OCI-LY7 (cell line): ENCODE measurements at regions not wholly inside any gene's neighbourhood (a gene's known extent, or its start where the extent isn't known, plus 50 kb on each side); places are given as distances from the start of the nearest gene placed in this dataset.

Experiments
- BruUV-seq: library from RNA; stranded (reverse); fragments of 400-500 nt; replicated peaks from 2 replicates; lab custom pipeline; 2021; lab: Mats Ljungman, UMichigan
- CTCF ChIA-PET: fragments of 300-600 bp; sonication (Branson Sonifier 250); formaldehyde crosslinking; loops from one replicate; lab custom pipeline; 2022; ENCODE audit warnings: antibody characterized with exemption; ENCODE audit not compliant: unreplicated experiment; lab: Charles Lee
- POLR2A ChIA-PET: fragments of 300-600 bp; sonication (Branson Sonifier 250); formaldehyde crosslinking; loops from one replicate; lab custom pipeline; 2022; ENCODE audit warnings: antibody characterized with exemption; lab: Charles Lee
- DNase-seq: peaks from one replicate; pipeline ENCODE4 v3.0.0-alpha.2; 2015; ENCODE audit warnings: low spot score
- H2AFZ ChIP-seq: fragments of 200-600 bp; sonication (generic), shearing (Covaris generic); 2 replicates; pipeline ENCODE4 v1.6.1; 2014; ENCODE audit warnings: mild to moderate bottlenecking, antibody characterized with exemption, low read length, moderate library complexity
- H3K27ac ChIP-seq: fragments of 200-600 bp; sonication (generic); 2 replicates; pipeline ENCODE4 v1.5.1; 2014; ENCODE audit warnings: mixed run types, low read depth, mild to moderate bottlenecking, moderate library complexity, low read length, inconsistent platforms; ENCODE audit not compliant: poor library complexity, severe bottlenecking
- H3K36me3 ChIP-seq: fragments of 200-600 bp; sonication (generic); 2 replicates; pipeline ENCODE4 v1.6.1; 2014; ENCODE audit warnings: mild to moderate bottlenecking, antibody characterized with exemption, low read length, moderate library complexity, mixed read lengths; ENCODE audit not compliant: insufficient read depth
- H3K4me1 ChIP-seq: fragments of 200-600 bp; sonication (generic); 2 replicates; pipeline ENCODE4 v1.5.1; 2014; ENCODE audit warnings: mild to moderate bottlenecking, low read length; ENCODE audit not compliant: insufficient read depth, poor library complexity, severe bottlenecking
- H3K4me2 ChIP-seq: fragments of 200-600 bp; sonication (generic); 2 replicates; pipeline ENCODE4 v1.6.1; 2014; ENCODE audit warnings: mild to moderate bottlenecking, low read length
- H3K4me3 ChIP-seq: fragments of 200-600 bp; sonication (generic); 2 replicates; pipeline ENCODE4 v1.5.1; 2014; ENCODE audit warnings: mild to moderate bottlenecking, low read depth, low read length; ENCODE audit not compliant: poor library complexity, severe bottlenecking
- H3K79me2 ChIP-seq: fragments of 200-600 bp; sonication (generic); 2 replicates; pipeline ENCODE4 v1.6.1; 2016; ENCODE audit warnings: low read depth, mild to moderate bottlenecking, low read length, moderate library complexity, mixed read lengths; ENCODE audit not compliant: insufficient read depth
- H3K9me2 ChIP-seq: fragments of 200-600 bp; sonication (generic); 2 replicates; pipeline ENCODE4 v1.6.1; 2016; ENCODE audit warnings: mild to moderate bottlenecking, low read length, mixed read lengths; ENCODE audit not compliant: insufficient read depth
- H3K9me3 ChIP-seq: fragments of 200-600 bp; sonication (generic); 2 replicates; pipeline ENCODE4 v1.6.1; 2014; ENCODE audit warnings: mild to moderate bottlenecking, mixed run types, low read length, mixed read lengths
- H4K20me1 ChIP-seq: fragments of 200-600 bp; sonication (generic); 2 replicates; pipeline ENCODE4 v1.6.1; 2014; ENCODE audit warnings: mild to moderate bottlenecking, antibody characterized with exemption, low read length, moderate library complexity, mixed read lengths; ENCODE audit not compliant: insufficient read depth
- CTCF ChIP-seq: fragments of 200-600 bp; sonication (generic); conservative IDR thresholded peaks from 2 replicates; pipeline ENCODE4 v1.5.1; 2014; ENCODE audit warnings: mild to moderate bottlenecking, antibody characterized with exemption, low read length, moderate library complexity, mixed read lengths
- EZH2phosphoT487 ChIP-seq: fragments of 200-600 bp; sonication (generic); IDR thresholded peaks from 2 replicates; pipeline ENCODE4 v1.6.1; 2018; ENCODE audit warnings: low read depth, borderline replicate concordance, mild to moderate bottlenecking, mixed run types, antibody characterized with exemption, low read length, moderate library complexity, mixed read lengths
- intact Hi-C: fragments of 100-400 bp; cut with micrococcal nuclease; formaldehyde crosslinking; loops from one replicate; pipeline ENCODE4 v1.10.0; 2022; ENCODE audit not compliant: unreplicated experiment

DNA sequence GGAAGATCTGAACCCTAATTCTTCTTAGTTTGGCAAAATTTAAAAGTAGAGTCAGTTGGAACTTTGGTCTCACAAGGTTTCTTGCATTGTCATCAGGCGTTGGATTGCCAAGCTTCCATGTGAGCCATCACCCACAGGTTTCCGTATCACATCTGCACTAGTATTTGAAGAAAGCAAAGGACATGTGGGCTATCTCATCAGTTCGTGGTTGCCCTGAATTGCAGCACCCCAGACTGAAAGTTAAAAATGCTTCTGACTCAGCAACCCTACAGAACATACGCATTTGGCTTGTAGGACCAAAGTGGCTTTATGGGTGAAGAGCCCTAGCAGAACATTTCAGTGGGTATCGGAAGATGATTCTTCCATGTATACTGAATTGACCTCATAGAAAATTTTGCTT is 358.0 kb downstream of the ENC1 start:
- Histone ChIP-seq H3K9me2 (no peaks in the 10 kb centered on the region), H3K4me1 (no peaks in the 10 kb centered on the region), H2AFZ (no peak overlapping the region), H3K4me2 (no peak overlapping the region), H3K36me3 (no peaks in the 10 kb centered on the region), H4K20me1 (no peaks in the 10 kb centered on the region), H3K27ac (no peak overlapping the region), H3K4me3 (no peak overlapping the region), H3K9me3 (no peaks in the 10 kb centered on the region), H3K79me2 (no peaks in the 10 kb centered on the region)
- DNase-seq, result no peak
- ChIA-PET POLR2A (no interaction called here), CTCF (no interaction called here)
- no peak for TF ChIP-seq EZH2phosphoT487
- TF ChIP-seq CTCF, result no peak
- intact Hi-C loops, result no loop called here
- no TSS peak for BruUV-seq

DNA sequence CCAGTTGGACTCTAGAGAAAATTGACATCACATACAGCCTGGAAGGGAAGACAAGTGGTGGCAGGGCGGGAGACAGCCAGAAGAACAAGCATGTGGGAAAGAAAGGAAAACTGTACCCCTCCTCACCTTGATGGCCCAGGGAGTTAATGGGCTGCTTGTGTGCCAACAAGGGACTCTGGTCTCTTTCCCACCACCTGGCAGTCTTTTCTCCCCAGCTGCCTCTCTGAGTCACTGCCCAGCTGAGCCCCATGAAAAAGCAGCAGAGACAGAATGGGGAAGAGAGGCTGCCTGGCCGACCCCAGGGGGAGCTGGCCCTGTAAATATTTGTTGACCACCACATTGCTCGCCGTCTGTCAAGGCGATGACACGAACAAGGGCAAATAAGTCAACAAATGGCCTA is 359.4 kb downstream of the ENC1 start:
- intact Hi-C loops, result no loop called here
- Histone ChIP-seq H3K9me3 (no peaks in the 10 kb centered on the region), H3K36me3 (no peaks in the 10 kb centered on the region), H3K79me2 (no peaks in the 10 kb centered on the region), H3K4me2 (no peak overlapping the region), H4K20me1 (no peaks in the 10 kb centered on the region), H3K4me1 (no peaks in the 10 kb centered on the region), H3K4me3 (no peak overlapping the region), H3K27ac (no peak overlapping the region), H3K9me2 (no peaks in the 10 kb centered on the region), H2AFZ (no peak overlapping the region)
- no TSS peak for BruUV-seq
- ChIA-PET POLR2A (interaction anchor here (0.8 kb wide), 1 partner anchor 8 kb away, joined by 3 read pairs; no protein-coding TSS in a partner anchor), CTCF (no interaction called here)
- TF ChIP-seq CTCF, result no peak
- TF ChIP-seq EZH2phosphoT487, result no peak
- no peak for DNase-seq

DNA sequence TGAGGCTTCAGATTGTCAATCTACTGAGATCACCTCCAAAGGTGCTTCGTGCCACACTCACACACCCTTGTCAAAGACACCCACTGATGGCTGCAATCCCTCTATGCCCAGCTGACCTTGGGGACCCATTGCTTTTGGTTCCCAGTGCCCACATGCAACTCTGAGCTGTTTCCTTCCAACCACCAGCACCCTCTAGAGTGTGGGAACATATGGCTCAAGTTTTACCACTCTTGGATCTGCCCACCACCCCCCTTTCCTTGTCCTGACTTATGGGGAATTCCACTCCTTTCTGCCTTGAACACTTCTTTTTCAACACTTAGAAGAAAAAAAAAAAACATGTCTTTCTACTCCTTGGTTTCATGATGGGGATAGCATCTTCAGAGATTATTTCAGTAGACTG is 360.2 kb downstream of the ENC1 start:
- Histone ChIP-seq H2AFZ (no peak overlapping the region), H4K20me1 (no peaks in the 10 kb centered on the region), H3K27ac (no peak overlapping the region), H3K4me1 (no peaks in the 10 kb centered on the region), H3K4me2 (no peak overlapping the region), H3K9me2 (no peaks in the 10 kb centered on the region), H3K36me3 (no peaks in the 10 kb centered on the region), H3K4me3 (no peak overlapping the region), H3K9me3 (no peaks in the 10 kb centered on the region), H3K79me2 (no peaks in the 10 kb centered on the region)
- no TSS peak for BruUV-seq
- ChIA-PET CTCF (no interaction called here), POLR2A (interaction anchor here (0.8 kb wide), 1 partner anchor 9 kb away, joined by 3 read pairs; no protein-coding TSS in a partner anchor)
- intact Hi-C loops, result no loop called here
- no peak for DNase-seq
- TF ChIP-seq EZH2phosphoT487, result no peak
- TF ChIP-seq CTCF, result no peak
